Upper lobe of right lung (tissue), 1 donor: ENCODE measurements at regions not wholly inside any gene's neighbourhood (a gene's known extent, or its start where the extent isn't known, plus 50 kb on each side); places are given as distances from the start of the nearest gene placed in this dataset.

ENCODE experiments used
- ATAC-seq: fragments of 200-7000 bp; cut with Tn5 transposase; one replicate; pipeline ENCODE4 v1.9.1; 2020; ENCODE audit warnings: mild to moderate bottlenecking, moderate library complexity
- DNase-seq: peaks from one replicate; pipeline ENCODE4 v3.0.0-alpha.2; 2020
- H3K27ac ChIP-seq: fragments of 200-600 bp; one replicate; pipeline ENCODE4 v1.8.0; 2022
- H3K27me3 ChIP-seq: fragments of 200-600 bp; one replicate; pipeline ENCODE4 v1.8.0; 2022; ENCODE audit warnings: mild to moderate bottlenecking
- H3K36me3 ChIP-seq: fragments of 200-600 bp; one replicate; pipeline ENCODE4 v1.8.0; 2022
- H3K4me1 ChIP-seq: fragments of 200-600 bp; one replicate; pipeline ENCODE4 v1.8.0; 2022
- H3K4me3 ChIP-seq: fragments of 200-600 bp; one replicate; pipeline ENCODE4 v1.8.0; 2022; ENCODE audit warnings: mild to moderate bottlenecking
- H3K9me3 ChIP-seq: fragments of 200-600 bp; one replicate; pipeline ENCODE4 v1.8.0; 2022
- CTCF ChIP-seq: fragments of 200-600 bp; IDR thresholded peaks from one replicate; pipeline ENCODE4 v1.8.0; 2022; ENCODE audit warnings: antibody characterized with exemption
- intact Hi-C: fragments of 100-400 bp; cut with DNase I; formaldehyde crosslinking; loops from one replicate; pipeline ENCODE4 v1.11.0; 2022
- donor health status: DM: no; HTN: yes; CAD: no; lungs with severe emphysema.

- no peak for ATAC-seq
- intact Hi-C loops, result no loop called here
- no peak for TF ChIP-seq CTCF
Observed at GRCh38 chr1:56145581-56145980, 433.8 kb downstream of the PLPP3 start.

GRCh38 chr1:56142301-56142700 lies 437.1 kb downstream of the PLPP3 start:
- no peak for DNase-seq
- no peaks in the 10 kb centered on the region for H3K36me3 ChIP-seq
- H3K9me3 ChIP-seq, result no peaks in the 10 kb centered on the region
- peaks cover 7% of the 10 kb centered on the region for H3K4me1 ChIP-seq
- intact Hi-C loops, result no loop called here
- no peak overlapping the region for H3K27ac ChIP-seq
- no peak for TF ChIP-seq CTCF
- no peak for ATAC-seq
- H3K27me3 ChIP-seq, result no peaks in the 10 kb centered on the region
- no peak overlapping the region for H3K4me3 ChIP-seq

More at GRCh38 chr1:56145581-56145980, 433.8 kb downstream of the PLPP3 start:
- peaks cover 7% of the 10 kb centered on the region for H3K4me1 ChIP-seq
- H3K27me3 ChIP-seq, result no peaks in the 10 kb centered on the region
- H3K9me3 ChIP-seq, result no peaks in the 10 kb centered on the region
- no peak overlapping the region for H3K4me3 ChIP-seq
- H3K27ac ChIP-seq, result no peak overlapping the region
- H3K36me3 ChIP-seq, result no peaks in the 10 kb centered on the region
- DNase-seq, result no peak

GRCh38 chr1:56139836-56140235 lies 439.5 kb downstream of the PLPP3 start:
- intact Hi-C loops, result no loop called here
- no peaks in the 10 kb centered on the region for H3K9me3 ChIP-seq
- TF ChIP-seq CTCF, result no peak
- ATAC-seq (no peak), DNase-seq (no peak)
- H3K36me3 ChIP-seq, result no peaks in the 10 kb centered on the region
- H3K27ac ChIP-seq, result no peak overlapping the region
- no peaks in the 10 kb centered on the region for H3K4me1 ChIP-seq
- H3K27me3 ChIP-seq, result no peaks in the 10 kb centered on the region
- no peak overlapping the region for H3K4me3 ChIP-seq

GRCh38 chr1:56137521-56138505 lies 441.6 kb downstream of the PLPP3 start:
- DNase-seq (no peak), ATAC-seq (no peak)
- intact Hi-C loops, result no loop called here
- H3K4me1 ChIP-seq, result no peaks in the 10 kb centered on the region
- TF ChIP-seq CTCF, result no peak
- H3K4me3 ChIP-seq, result no peak overlapping the region
- no peak overlapping the region for H3K27ac ChIP-seq
- H3K27me3 ChIP-seq, result no peaks in the 10 kb centered on the region
- H3K9me3 ChIP-seq, result no peaks in the 10 kb centered on the region
- no peaks in the 10 kb centered on the region for H3K36me3 ChIP-seq

GRCh38 chr1:56137090-56137489 lies 442.3 kb downstream of the PLPP3 start:
- DNase-seq, result no peak
- no peaks in the 10 kb centered on the region for H3K36me3 ChIP-seq
- H3K4me1 ChIP-seq, result no peaks in the 10 kb centered on the region
- H3K27ac ChIP-seq, result no peak overlapping the region
- H3K9me3 ChIP-seq, result no peaks in the 10 kb centered on the region
- H3K27me3 ChIP-seq, result no peaks in the 10 kb centered on the region
- no peak overlapping the region for H3K4me3 ChIP-seq
- intact Hi-C loops, result no loop called here
- no peak for TF ChIP-seq CTCF
- no peak for ATAC-seq
